ENCODE measurements at regions not wholly inside any gene's neighbourhood (a gene's known extent, or its start where the extent isn't known, plus 50 kb on each side); places are given as distances from the start of the nearest gene placed in this dataset.

GRCh38 chr10:78416031-78417011 lies 382.7 kb downstream of the RPS24 start:
- no peak for TF ChIP-seq CTCF (IDR thresholded peaks at IDR 0.05)
- TF ChIP-seq POLR2A (IDR thresholded peaks at IDR 0.05) = no peak
- intact Hi-C loops (cut with DNase I) = no loop called here
- Histone ChIP-seq H3K36me3 (replicated peaks in 1 of 2) (no peaks in the 10 kb centered on the region), H3K9me3 (replicated peaks in 1 of 3) (no peaks in the 10 kb centered on the region), H3K27me3 (no peaks in the 10 kb centered on the region), H3K4me3 (no peak overlapping the region), H3K4me1 (replicated peaks in 1 of 2) (no peaks in the 10 kb centered on the region), H3K27ac (no peak overlapping the region)
- DNase-seq = peak in 1 of 7 donors; percentile 41
- WGBS, 4 donors = 69 to 79% (median 77%) methylated on average over 3 of the region's 3 CpGs

GRCh38 chr10:78417425-78418370 lies 384.0 kb downstream of the RPS24 start:
- TF ChIP-seq POLR2A (IDR thresholded peaks at IDR 0.05) (no peak), CTCF (IDR thresholded peaks at IDR 0.05) (no peak)
- peak in 1 of 7 donors; percentile 35 for DNase-seq
- WGBS, 4 donors = 91 to 94% (median 94%) methylated on average over 13 to 16 of the region's 16 CpGs

GRCh38 chr10:78419481-78420265 lies 386.0 kb downstream of the RPS24 start:
- no peak for TF ChIP-seq CTCF (IDR thresholded peaks at IDR 0.05)
- TF ChIP-seq POLR2A (IDR thresholded peaks at IDR 0.05) = no peak
- no peaks in the 10 kb centered on the region for H3K36me3 ChIP-seq (replicated peaks in 1 of 2)
- H3K9me3 ChIP-seq (replicated peaks in 1 of 3) = no peaks in the 10 kb centered on the region
- H3K4me3 ChIP-seq = no peak overlapping the region
- intact Hi-C loops (cut with DNase I) = no loop called here
- DNase-seq = peak in 2 of 7 donors; percentile 5 to 39
- no peaks in the 10 kb centered on the region for H3K27me3 ChIP-seq
- WGBS, 4 donors = 83 to 90% (median 85%) methylated on average over 13 to 14 of the region's 14 CpGs
- H3K4me1 ChIP-seq (replicated peaks in 1 of 2) = no peaks in the 10 kb centered on the region
- no peak overlapping the region for H3K27ac ChIP-seq

More at GRCh38 chr10:78417425-78418370, 384.0 kb downstream of the RPS24 start:
- no peaks in the 10 kb centered on the region for H3K9me3 ChIP-seq (replicated peaks in 1 of 3)
- H3K27ac ChIP-seq = no peak overlapping the region
- no peaks in the 10 kb centered on the region for H3K27me3 ChIP-seq
- H3K4me1 ChIP-seq (replicated peaks in 1 of 2) = no peaks in the 10 kb centered on the region
- H3K36me3 ChIP-seq (replicated peaks in 1 of 2) = no peaks in the 10 kb centered on the region
- H3K4me3 ChIP-seq = no peak overlapping the region
- intact Hi-C loops (cut with DNase I) = no loop called here
